ENCODE measurements at regions not wholly inside any gene's neighbourhood (a gene's known extent, or its start where the extent isn't known, plus 50 kb on each side); places are given as distances from the start of the nearest gene placed in this dataset.

DNA sequence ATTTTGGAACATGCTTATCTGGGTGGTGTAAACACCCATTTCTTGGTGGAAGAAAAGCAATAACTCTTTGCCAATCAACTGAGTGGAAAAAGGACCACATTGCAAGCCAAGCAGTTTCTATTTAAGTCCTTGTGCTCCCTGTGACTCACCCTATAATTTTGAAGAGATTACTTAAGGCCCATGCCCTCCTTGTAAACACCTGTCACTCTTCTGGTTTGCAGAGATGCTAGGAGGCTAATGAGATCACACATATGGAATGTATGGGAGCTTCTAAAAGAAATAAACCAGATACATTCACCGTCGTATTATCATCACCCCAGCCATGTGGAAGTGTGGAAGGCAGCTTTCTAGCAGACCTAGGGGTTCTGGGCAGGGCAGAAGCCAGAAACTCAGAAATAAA lies 337.1 kb downstream of the GADD45G start (continued):
- TF ChIP-seq, protein P1, sequence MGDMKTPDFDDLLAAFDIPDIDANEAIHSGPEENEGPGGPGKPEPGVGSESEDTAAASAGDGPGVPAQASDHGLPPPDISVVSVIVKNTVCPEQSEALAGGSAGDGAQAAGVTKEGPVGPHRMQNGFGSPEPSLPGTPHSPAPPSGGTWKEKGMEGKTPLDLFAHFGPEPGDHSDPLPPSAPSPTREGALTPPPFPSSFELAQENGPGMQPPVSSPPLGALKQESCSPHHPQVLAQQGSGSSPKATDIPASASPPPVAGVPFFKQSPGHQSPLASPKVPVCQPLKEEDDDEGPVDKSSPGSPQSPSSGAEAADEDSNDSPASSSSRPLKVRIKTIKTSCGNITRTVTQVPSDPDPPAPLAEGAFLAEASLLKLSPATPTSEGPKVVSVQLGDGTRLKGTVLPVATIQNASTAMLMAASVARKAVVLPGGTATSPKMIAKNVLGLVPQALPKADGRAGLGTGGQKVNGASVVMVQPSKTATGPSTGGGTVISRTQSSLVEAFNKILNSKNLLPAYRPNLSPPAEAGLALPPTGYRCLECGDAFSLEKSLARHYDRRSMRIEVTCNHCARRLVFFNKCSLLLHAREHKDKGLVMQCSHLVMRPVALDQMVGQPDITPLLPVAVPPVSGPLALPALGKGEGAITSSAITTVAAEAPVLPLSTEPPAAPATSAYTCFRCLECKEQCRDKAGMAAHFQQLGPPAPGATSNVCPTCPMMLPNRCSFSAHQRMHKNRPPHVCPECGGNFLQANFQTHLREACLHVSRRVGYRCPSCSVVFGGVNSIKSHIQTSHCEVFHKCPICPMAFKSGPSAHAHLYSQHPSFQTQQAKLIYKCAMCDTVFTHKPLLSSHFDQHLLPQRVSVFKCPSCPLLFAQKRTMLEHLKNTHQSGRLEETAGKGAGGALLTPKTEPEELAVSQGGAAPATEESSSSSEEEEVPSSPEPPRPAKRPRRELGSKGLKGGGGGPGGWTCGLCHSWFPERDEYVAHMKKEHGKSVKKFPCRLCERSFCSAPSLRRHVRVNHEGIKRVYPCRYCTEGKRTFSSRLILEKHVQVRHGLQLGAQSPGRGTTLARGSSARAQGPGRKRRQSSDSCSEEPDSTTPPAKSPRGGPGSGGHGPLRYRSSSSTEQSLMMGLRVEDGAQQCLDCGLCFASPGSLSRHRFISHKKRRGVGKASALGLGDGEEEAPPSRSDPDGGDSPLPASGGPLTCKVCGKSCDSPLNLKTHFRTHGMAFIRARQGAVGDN (IDR thresholded peaks at IDR 0.05) = no peak
- no peak for TF ChIP-seq SMAD1 (IDR thresholded peaks at IDR 0.05; ENCODE audit: low read depth, partially characterized antibody)
- TF ChIP-seq, protein P2, sequence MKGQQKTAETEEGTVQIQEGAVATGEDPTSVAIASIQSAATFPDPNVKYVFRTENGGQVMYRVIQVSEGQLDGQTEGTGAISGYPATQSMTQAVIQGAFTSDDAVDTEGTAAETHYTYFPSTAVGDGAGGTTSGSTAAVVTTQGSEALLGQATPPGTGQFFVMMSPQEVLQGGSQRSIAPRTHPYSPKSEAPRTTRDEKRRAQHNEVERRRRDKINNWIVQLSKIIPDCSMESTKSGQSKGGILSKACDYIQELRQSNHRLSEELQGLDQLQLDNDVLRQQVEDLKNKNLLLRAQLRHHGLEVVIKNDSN (IDR thresholded peaks at IDR 0.05; ENCODE audit: borderline replicate concordance, extremely low read length, insufficient read depth, low read depth, low read length) = no peak
- TF ChIP-seq SIN3A (IDR thresholded peaks at IDR 0.05; ENCODE audit: low read depth, low read length) = no peak
- no peak for TF ChIP-seq ZBED1 (IDR thresholded peaks at IDR 0.05; ENCODE audit: borderline replicate concordance)

DNA sequence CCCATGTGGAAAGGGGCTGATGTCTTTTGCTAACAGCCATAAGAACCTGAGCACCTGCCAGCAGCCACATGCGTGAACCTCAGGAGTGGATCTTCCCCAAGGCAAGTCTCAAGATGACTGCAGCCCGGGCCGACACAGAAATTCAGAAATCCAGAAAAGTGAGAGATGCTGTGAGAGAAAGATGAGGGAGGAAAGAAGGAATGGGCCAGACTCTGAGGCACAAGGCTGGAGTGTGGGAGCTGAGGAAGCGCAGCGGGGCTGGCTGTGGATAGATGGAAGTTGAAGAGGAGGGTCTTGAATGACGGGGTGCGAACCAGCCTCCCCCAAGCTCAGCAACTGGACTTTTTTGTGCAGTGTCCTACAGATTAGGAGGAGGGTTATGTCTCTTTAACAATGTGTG lies 337.8 kb downstream of the GADD45G start:
- no peak overlapping the region for H3K27ac ChIP-seq (ENCODE audit: control insufficient read depth, insufficient read depth)
- SMC1A ChIA-PET (ENCODE audit: uncharacterized antibody, unreplicated experiment) = no interaction called here
- ATAC-seq (no peak), DNase-seq (ENCODE audit: low read depth, low spot score) (no peak), FAIRE-seq (no peak)
- RAD21 ChIA-PET (ENCODE audit: unreplicated experiment) = interaction anchor here (0.6 kb wide), 1 partner anchor 49 kb away, joined by 3 read pairs; no protein-coding TSS in a partner anchor
- no peaks in the 10 kb centered on the region for H4K20me1 ChIP-seq (ENCODE audit: control insufficient read depth, insufficient read depth)
- H3K4me3 ChIP-seq = no peak overlapping the region
- H3K4me1 ChIP-seq (ENCODE audit: control insufficient read depth, insufficient read depth, low read length) = no peaks in the 10 kb centered on the region
- no peak overlapping the region for H3K9ac ChIP-seq (ENCODE audit: control insufficient read depth, insufficient read depth, low read length)
- in situ Hi-C loops (cut with MboI) = no loop called here
- no peak overlapping the region for H3K4me2 ChIP-seq (ENCODE audit: control insufficient read depth, insufficient read depth)
- TF ChIP-seq BCL11A (IDR thresholded peaks at IDR 0.05; ENCODE audit: low read depth, low read length) (no peak), CBX5 (IDR thresholded peaks at IDR 0.05; ENCODE audit: low read depth) (no peak), POU2F2 (IDR thresholded peaks at IDR 0.05; ENCODE audit: borderline replicate concordance, low read depth, low read length) (no peak)
- no peaks in the 10 kb centered on the region for H3K79me2 ChIP-seq (ENCODE audit: control insufficient read depth, insufficient read depth, low read length)
- H3K27me3 ChIP-seq (replicated peaks in 1 of 2; ENCODE audit: control insufficient read depth in 2 of 2, insufficient read depth in 2 of 2, low read length in 1 of 2) = peaks cover 0 to 7% of the 10 kb centered on the region in 2 experiments; a peak in 1 of 4 replicates
- intact Hi-C loops (cut with micrococcal nuclease; ENCODE audit: unreplicated experiment) = no loop called here
- CTCF ChIA-PET = no interaction called here
- no peaks in the 10 kb centered on the region for H3K36me3 ChIP-seq (ENCODE audit: control insufficient read depth in 2 of 2, insufficient read depth in 2 of 2, low read length in 1 of 2)
- BruUV-seq (replicated peaks) = no TSS peak
- no peak overlapping the region for H2AFZ ChIP-seq (ENCODE audit: control insufficient read depth, low read depth, low read length)
- H3K9me3 ChIP-seq (replicated peaks; ENCODE audit: control insufficient read depth, insufficient read depth, low read length) = no peaks in the 10 kb centered on the region
- 32% methylated on average over 7 of the region's 7 CpGs for WGBS (ENCODE audit: insufficient coverage, insufficient replicate concordance, low lambda C conversion rate, missing lambda C conversion rate)
- POLR2A ChIA-PET = no interaction called here
